Ureter (tissue), 1 donor: ENCODE measurements at regions not wholly inside any gene's neighbourhood (a gene's known extent, or its start where the extent isn't known, plus 50 kb on each side); places are given as distances from the start of the nearest gene placed in this dataset.

Experiments used
- DNase-seq: peaks from one replicate; pipeline ENCODE4 v3.0.0-alpha.2; 2020; ENCODE audit warnings: low spot score
- donor health status: DM: yes; HTN: yes; CAD: no.

GRCh38 chr1:94617957-94618739 lies 76.6 kb upstream of the F3 start:
- DNase-seq, result no peak

GRCh38 chr1:94617134-94617805 lies 75.7 kb upstream of the F3 start:
- DNase-seq, result no peak

DNA sequence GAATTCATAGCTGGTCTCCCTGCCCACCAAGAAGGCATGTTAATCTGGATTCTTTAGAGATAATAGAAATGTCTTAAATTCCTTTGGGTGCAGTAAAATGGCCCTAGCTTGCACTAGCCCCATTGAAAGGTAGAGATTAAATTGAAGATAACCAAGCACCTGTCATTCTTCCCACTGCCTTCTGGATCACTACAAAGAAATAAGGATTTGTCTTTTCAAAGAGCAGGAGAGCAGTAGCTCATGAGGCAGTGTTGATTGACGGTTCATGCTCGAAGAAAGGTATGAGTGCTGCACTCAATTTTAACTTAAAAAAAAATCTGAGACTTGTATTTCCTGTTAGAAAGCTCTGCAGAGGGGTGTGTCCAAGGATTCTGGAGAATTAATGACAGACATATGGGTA lies 74.9 kb upstream of the F3 start:
- no peak for DNase-seq

DNA sequence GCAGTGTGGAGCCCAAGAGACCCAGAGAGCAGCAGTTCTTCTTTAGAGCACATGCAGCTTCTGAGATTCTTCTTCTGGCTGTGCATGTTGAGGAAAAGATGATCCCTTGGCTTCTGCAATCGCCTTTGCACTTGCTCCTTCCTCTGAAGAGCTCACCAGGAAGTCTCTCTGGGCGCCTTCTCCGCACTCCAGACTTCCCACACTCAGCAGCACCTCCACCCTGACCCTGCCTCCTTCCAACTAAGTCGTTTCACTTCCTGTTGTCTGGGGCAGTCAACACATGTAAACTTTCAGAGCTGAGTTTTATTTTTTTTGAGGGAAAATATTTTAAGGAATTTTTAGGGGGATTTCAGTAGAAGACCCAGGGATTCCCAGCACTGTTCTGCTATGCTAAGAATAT lies 73.4 kb upstream of the F3 start:
- no peak for DNase-seq

- no peak for DNase-seq
These were observed 72.7 kb upstream of the F3 start for GRCh38 chr1:94614168-94614815.

- DNase-seq, result no peak
These were observed 71.1 kb upstream of the F3 start for GRCh38 chr1:94612525-94613204.

GRCh38 chr1:94611681-94612475 lies 70.3 kb upstream of the F3 start:
- DNase-seq, result no peak

DNA sequence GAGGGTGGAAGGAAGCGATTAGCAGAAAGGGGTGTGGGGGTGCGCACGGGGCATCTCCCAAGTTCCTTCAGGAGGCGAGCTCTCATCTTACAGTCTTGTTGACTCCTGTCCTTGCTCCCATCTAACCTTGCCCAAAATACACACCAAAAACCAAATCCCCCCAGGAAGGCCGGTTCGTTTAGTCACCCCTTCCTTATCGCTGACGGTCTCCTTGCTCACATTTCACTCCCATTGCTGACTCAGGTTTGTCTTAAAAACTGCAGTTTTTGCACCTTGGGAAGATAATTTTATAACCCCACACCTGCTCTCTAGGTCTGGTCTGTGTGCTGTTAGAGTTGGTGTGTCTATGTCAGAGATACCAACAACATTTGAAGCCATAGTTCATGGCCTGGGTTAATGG lies 68.1 kb upstream of the F3 start:
- no peak for DNase-seq

- DNase-seq, result no peak
These were observed 67.4 kb upstream of the F3 start for GRCh38 chr1:94608852-94609530.

DNA sequence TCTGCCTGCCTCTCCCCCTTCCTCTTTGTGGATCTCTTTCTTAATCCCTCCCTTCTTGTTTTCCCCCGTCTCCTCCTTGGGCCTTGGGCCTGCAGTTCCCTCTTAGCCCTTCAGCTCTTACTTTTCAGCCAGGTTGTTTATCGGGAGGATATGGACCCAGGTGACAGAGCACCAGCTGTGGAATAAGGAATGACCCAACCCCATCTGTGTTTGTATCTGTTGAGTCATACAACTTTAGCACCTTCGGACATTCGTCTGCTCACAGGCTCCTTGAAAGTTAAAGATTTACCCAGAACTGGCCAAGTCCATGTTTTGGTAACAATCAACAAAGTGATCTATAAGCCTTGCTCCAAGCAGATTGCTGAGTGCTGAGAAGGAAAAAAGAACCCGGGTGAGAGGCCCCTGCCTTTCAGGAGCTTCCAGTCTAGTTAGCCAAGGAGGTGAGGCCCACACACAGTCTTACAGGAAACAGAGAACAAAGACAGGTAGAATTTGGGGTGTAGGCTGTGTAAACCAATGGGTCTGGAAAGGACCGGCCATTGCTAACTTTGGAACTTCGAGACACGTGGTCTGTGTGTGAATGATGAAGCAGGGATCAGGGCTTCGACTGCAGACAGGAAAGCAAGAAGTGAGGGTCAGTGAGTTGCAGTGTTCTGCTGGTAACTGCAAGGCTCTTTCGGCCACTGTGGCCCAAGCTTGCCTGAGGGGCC lies 66.7 kb upstream of the F3 start:
- DNase-seq, result no peak

GRCh38 chr1:94607398-94607797 lies 65.8 kb upstream of the F3 start:
- no peak for DNase-seq

- no peak for DNase-seq
These were observed 64.9 kb upstream of the F3 start for GRCh38 chr1:94606471-94606870.

- DNase-seq, result no peak
These were observed 62.1 kb upstream of the F3 start for GRCh38 chr1:94603663-94604062.

- no peak for DNase-seq
These were observed 61.5 kb upstream of the F3 start for GRCh38 chr1:94602802-94603625.

GRCh38 chr1:94602316-94602715 lies 60.8 kb upstream of the F3 start:
- no peak for DNase-seq

GRCh38 chr1:94600556-94600955 lies 59.0 kb upstream of the F3 start:
- no peak for DNase-seq

DNA sequence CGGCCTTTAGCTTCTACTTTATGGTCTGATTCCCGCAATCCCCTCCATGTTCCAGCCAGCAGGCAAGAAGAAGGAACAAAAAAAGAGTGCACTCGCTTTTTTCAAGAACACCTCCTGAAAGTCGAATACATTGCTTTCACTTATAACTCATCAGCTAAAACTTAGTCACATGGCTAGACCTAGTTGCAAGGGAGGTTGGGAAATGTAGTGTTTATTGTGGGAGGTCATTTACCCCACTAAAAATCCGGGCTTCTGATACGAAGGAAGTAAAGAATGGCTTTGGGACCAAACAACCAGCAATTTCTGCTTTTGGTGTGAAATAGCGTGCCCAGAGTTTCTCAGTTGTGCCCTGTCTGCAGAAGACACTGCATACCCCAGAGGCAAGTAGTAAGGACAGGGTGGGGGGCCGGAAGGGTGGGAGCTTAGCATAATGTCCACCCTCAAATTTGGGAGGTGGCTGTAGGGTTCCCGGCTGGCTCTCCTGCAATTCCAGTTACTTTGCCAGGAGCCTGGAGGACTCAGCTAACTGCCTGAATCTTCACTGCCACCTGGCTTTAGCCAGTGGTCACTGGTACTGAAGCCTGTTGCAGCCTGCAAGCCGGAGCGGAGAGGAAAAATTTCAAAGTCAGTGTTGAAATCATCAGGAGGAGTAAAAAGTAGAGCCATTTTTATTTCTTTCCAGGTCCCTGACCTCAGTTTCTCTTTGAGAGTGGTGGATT lies 57.7 kb upstream of the F3 start:
- no peak for DNase-seq

DNA sequence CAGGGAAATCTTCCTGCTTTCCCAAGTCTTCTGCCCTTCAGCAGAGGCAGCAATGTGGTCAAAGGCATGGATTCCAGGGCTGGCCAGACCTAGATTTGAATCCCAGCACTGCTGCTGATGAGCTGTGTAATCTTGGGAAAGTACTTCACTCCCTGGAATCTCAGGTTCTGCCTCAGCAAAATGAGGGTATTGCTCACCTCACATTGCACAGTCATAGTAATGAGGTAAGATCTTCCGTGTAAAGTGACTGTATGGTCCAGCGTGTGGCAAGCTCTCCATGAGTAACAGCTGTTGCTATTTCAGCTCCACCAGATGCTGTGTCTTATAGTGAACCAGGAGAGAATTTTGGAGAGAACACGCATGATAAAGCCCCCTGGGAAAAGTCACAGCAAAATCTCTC lies 56.1 kb upstream of the F3 start:
- DNase-seq, result no peak

DNA sequence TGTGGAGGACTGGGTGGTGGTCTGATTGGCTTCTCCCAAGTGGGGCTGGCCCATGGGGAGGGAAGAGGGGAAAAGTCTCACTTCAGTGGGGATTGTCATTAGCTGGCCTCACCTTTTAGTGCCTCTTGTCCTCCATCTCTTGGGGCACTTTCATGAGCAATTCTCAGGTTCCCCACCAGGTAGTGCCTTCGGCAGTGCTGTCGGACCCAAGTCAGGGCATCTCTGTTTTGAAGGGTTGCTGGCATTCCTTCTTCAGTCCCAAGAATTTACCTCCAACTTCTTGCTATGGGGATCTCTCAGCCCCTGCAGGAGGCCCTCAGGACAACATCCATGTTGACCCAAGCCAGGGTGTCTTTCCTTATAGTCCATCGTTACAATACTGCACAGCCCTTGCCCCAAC lies 54.7 kb upstream of the F3 start:
- no peak for DNase-seq
